ENCODE measurements at regions not wholly inside any gene's neighbourhood (a gene's known extent, or its start where the extent isn't known, plus 50 kb on each side); places are given as distances from the start of the nearest gene placed in this dataset.

- Histone ChIP-seq H3K4me1 (ENCODE audit: control insufficient read depth, extremely low read depth, insufficient read depth, low read length) (no peaks in the 10 kb centered on the region), H3K27ac (ENCODE audit: insufficient read depth, low read length) (no peak overlapping the region), H3K4me2 (ENCODE audit: extremely low read depth, insufficient read depth, low read length) (no peak overlapping the region), H3K79me2 (ENCODE audit: control insufficient read depth, insufficient read depth, low read length) (no peaks in the 10 kb centered on the region), H3K36me3 (ENCODE audit: control insufficient read depth, insufficient read depth, low read length) (no peaks in the 10 kb centered on the region), H3K9ac (ENCODE audit: insufficient read depth, low read length) (no peak overlapping the region), H3K27me3 (ENCODE audit: control insufficient read depth, insufficient read depth, low read length) (no peaks in the 10 kb centered on the region), H2AFZ (ENCODE audit: low read length) (no peak overlapping the region), H4K20me1 (ENCODE audit: control insufficient read depth, extremely low read depth, insufficient read depth, low read length) (no peaks in the 10 kb centered on the region), H3K4me3 (replicated peaks in 1 of 4; ENCODE audit: control extremely low read depth in 1 of 4, insufficient read depth in 1 of 4, low read depth in 3 of 4, low read length in 4 of 4) (no peak overlapping the region), H3K9me3 (ENCODE audit: control insufficient read depth, insufficient read depth, low read depth, low read length) (no peaks in the 10 kb centered on the region)
- DNase-seq (ENCODE audit: low read depth in 2 of 2): no peak
- TF ChIP-seq EZH2 (IDR thresholded peaks at IDR 0.05; ENCODE audit: low read length, missing control alignments): no peak
- TF ChIP-seq CTCF (conservative IDR thresholded peaks at IDR 0.05 in 1 of 2, IDR thresholded peaks at IDR 0.05 in 1 of 2; ENCODE audit: low read depth in 1 of 2, low read length in 2 of 2): no peak
Measured at GRCh38 chr15:79164043-79164442, 73.5 kb upstream of the RASGRF1 start.

- Histone ChIP-seq H2AFZ (ENCODE audit: low read length) (no peak overlapping the region), H3K36me3 (ENCODE audit: control insufficient read depth, insufficient read depth, low read length) (no peaks in the 10 kb centered on the region), H3K9ac (ENCODE audit: insufficient read depth, low read length) (no peak overlapping the region), H3K79me2 (ENCODE audit: control insufficient read depth, insufficient read depth, low read length) (no peaks in the 10 kb centered on the region), H3K4me1 (ENCODE audit: control insufficient read depth, extremely low read depth, insufficient read depth, low read length) (no peaks in the 10 kb centered on the region), H3K4me2 (ENCODE audit: extremely low read depth, insufficient read depth, low read length) (no peak overlapping the region), H3K27me3 (ENCODE audit: control insufficient read depth, insufficient read depth, low read length) (no peaks in the 10 kb centered on the region), H4K20me1 (ENCODE audit: control insufficient read depth, extremely low read depth, insufficient read depth, low read length) (no peaks in the 10 kb centered on the region), H3K9me3 (ENCODE audit: control insufficient read depth, insufficient read depth, low read depth, low read length) (no peaks in the 10 kb centered on the region), H3K27ac (ENCODE audit: insufficient read depth, low read length) (no peak overlapping the region), H3K4me3 (replicated peaks in 1 of 4; ENCODE audit: control extremely low read depth in 1 of 4, insufficient read depth in 1 of 4, low read depth in 3 of 4, low read length in 4 of 4) (no peak overlapping the region)
- no peak for DNase-seq (ENCODE audit: low read depth in 2 of 2)
- TF ChIP-seq EZH2 (IDR thresholded peaks at IDR 0.05; ENCODE audit: low read length, missing control alignments): no peak
- TF ChIP-seq CTCF (conservative IDR thresholded peaks at IDR 0.05 in 1 of 2, IDR thresholded peaks at IDR 0.05 in 1 of 2; ENCODE audit: low read depth in 1 of 2, low read length in 2 of 2): no peak
Measured at GRCh38 chr15:79163395-79163794, 72.8 kb upstream of the RASGRF1 start.

GRCh38 chr15:79161837-79162508 lies 71.4 kb upstream of the RASGRF1 start:
- DNase-seq (ENCODE audit: low read depth in 2 of 2): no peak
- H3K36me3 ChIP-seq (ENCODE audit: control insufficient read depth, insufficient read depth, low read length): no peaks in the 10 kb centered on the region
- H3K27me3 ChIP-seq (ENCODE audit: control insufficient read depth, insufficient read depth, low read length): no peaks in the 10 kb centered on the region
- H3K27ac ChIP-seq (ENCODE audit: insufficient read depth, low read length): no peak overlapping the region
- TF ChIP-seq CTCF (conservative IDR thresholded peaks at IDR 0.05 in 1 of 2, IDR thresholded peaks at IDR 0.05 in 1 of 2; ENCODE audit: low read depth in 1 of 2, low read length in 2 of 2): no peak
- no peak for TF ChIP-seq EZH2 (IDR thresholded peaks at IDR 0.05; ENCODE audit: low read length, missing control alignments)
- H4K20me1 ChIP-seq (ENCODE audit: control insufficient read depth, extremely low read depth, insufficient read depth, low read length): no peaks in the 10 kb centered on the region
- H3K4me3 ChIP-seq (replicated peaks in 1 of 4; ENCODE audit: control extremely low read depth in 1 of 4, insufficient read depth in 1 of 4, low read depth in 3 of 4, low read length in 4 of 4): no peak overlapping the region
- no peak overlapping the region for H2AFZ ChIP-seq (ENCODE audit: low read length)
- H3K4me1 ChIP-seq (ENCODE audit: control insufficient read depth, extremely low read depth, insufficient read depth, low read length): no peaks in the 10 kb centered on the region
- no peaks in the 10 kb centered on the region for H3K79me2 ChIP-seq (ENCODE audit: control insufficient read depth, insufficient read depth, low read length)
- H3K4me2 ChIP-seq (ENCODE audit: extremely low read depth, insufficient read depth, low read length): no peak overlapping the region
- H3K9me3 ChIP-seq (ENCODE audit: control insufficient read depth, insufficient read depth, low read depth, low read length): no peaks in the 10 kb centered on the region
- H3K9ac ChIP-seq (ENCODE audit: insufficient read depth, low read length): no peak overlapping the region
